ENCODE measurements at regions not wholly inside any gene's neighbourhood (a gene's known extent, or its start where the extent isn't known, plus 50 kb on each side); places are given as distances from the start of the nearest gene placed in this dataset.

DNA sequence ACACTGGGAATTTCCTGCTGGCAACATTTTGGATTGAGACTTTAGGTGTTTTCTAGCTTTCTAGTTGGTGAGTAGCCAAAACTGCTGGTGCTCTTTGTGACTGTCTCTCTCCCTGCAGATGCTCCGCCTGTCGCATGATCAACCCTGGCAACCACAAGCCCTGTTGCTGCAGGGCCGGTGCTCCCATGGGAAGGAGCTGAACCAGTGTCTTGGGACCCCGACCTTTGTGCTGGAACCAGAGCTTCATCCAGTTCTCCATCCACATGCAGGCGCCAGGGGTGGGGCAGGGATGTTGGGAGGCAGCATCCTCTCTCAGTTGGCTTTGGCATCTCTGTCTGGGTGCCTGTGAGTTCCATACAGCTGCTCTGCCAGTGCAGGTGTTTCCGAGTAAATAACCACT, 306.2 kb upstream of the MKI67 start:
- no peak for DNase-seq
- H3K9me3 Mint-ChIP-seq (ENCODE audit: unreplicated experiment): peaks cover 2% of the 10 kb centered on the region
- H3K4me1 Mint-ChIP-seq (ENCODE audit: low read depth, unreplicated experiment): no peaks in the 10 kb centered on the region

GRCh38 chr10:128435811-128436210, 309.6 kb upstream of the MKI67 start:
- Mint-ChIP-seq H3K27me3 (ENCODE audit: unreplicated experiment) (peaks cover 3% of the 10 kb centered on the region), H3K9me3 (ENCODE audit: unreplicated experiment) (peaks cover 2% of the 10 kb centered on the region), H3K27ac (ENCODE audit: unreplicated experiment) (no peak overlapping the region), H3K36me3 (ENCODE audit: unreplicated experiment) (no peaks in the 10 kb centered on the region), H3K4me1 (ENCODE audit: low read depth, unreplicated experiment) (peaks cover 2% of the 10 kb centered on the region), H3K4me3 (ENCODE audit: unreplicated experiment) (no peak overlapping the region)
- no peak for TF ChIP-seq CTCF (IDR thresholded peaks at IDR 0.05; ENCODE audit: partially characterized antibody, unreplicated experiment)
- DNase-seq: no peak

More for the DNA sequence above, 306.2 kb upstream of the MKI67 start:
- Mint-ChIP-seq H3K36me3 (ENCODE audit: unreplicated experiment) (no peaks in the 10 kb centered on the region), H3K4me3 (ENCODE audit: unreplicated experiment) (no peak overlapping the region), H3K27me3 (ENCODE audit: unreplicated experiment) (peaks cover 3% of the 10 kb centered on the region), H3K27ac (ENCODE audit: unreplicated experiment) (no peak overlapping the region)
- TF ChIP-seq CTCF (IDR thresholded peaks at IDR 0.05; ENCODE audit: partially characterized antibody, unreplicated experiment): no peak

DNA sequence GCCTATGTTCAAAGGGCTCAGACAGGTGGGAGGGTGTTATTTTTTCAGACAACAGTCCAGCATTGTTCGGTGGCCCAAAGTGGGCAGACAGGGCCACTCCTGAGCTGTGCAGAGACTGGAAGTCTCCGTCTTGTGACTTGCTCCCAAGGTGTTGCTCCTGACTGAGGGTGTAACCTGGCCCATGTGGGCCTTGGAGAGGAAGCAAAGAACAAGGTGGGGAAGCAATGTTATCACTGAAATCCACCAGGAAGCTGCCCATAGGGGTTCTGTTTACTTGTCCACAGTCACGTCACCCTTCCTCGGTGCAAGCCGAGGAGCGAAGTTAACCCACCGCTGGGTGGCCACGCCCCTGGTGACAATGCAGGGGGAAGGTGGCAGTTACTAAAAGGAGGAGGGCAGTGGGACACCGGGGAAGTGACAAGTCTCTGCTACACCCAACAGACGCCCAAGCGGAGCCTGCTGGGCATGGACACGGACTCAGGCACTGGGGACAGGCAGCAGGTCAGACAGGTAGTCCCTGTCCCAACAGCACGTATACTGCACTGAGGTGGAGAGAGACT, 311.6 kb upstream of the MKI67 start:
- H3K4me3 Mint-ChIP-seq (ENCODE audit: unreplicated experiment): no peak overlapping the region
- no peak for TF ChIP-seq CTCF (IDR thresholded peaks at IDR 0.05; ENCODE audit: partially characterized antibody, unreplicated experiment)

DNA sequence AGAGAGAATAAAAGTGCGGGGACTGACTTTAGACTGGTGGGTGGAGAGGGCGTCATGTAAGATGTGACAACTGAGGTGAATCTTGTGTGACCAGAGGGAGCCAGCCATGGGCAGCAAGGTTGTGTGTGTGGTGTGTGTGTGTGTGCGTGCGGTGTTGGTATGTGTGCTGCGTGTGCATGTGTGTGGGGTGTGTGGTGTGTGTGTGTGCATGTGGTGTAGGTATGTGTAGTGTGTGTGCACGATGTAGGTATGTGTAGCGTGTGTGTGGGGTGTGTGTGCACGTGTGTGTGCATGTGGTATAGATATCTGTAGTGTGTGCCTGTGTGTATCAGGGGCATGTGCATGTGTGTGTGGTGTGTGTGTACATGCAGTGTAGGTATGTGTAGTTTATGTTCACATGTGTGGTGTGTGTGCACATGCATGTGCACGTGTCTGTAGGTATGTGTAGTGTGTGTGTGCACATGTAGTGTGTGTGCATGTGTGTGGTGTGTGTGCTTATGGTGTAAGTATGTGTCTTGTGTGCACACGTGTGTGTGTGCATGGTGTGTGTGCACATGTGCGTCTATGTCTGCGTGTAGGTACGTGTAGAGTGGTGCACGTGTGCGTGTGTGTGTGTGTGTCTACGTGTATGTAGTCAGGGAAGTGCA, 312.3 kb upstream of the MKI67 start:
- Mint-ChIP-seq H3K27me3 (ENCODE audit: unreplicated experiment) (no peaks in the 10 kb centered on the region), H3K36me3 (ENCODE audit: unreplicated experiment) (peaks cover 6% of the 10 kb centered on the region), H3K9me3 (ENCODE audit: unreplicated experiment) (peaks cover 7% of the 10 kb centered on the region), H3K4me1 (ENCODE audit: low read depth, unreplicated experiment) (peaks cover 2% of the 10 kb centered on the region), H3K27ac (ENCODE audit: unreplicated experiment) (no peak overlapping the region), H3K4me3 (ENCODE audit: unreplicated experiment) (no peak overlapping the region)
- no peak for TF ChIP-seq CTCF (IDR thresholded peaks at IDR 0.05; ENCODE audit: partially characterized antibody, unreplicated experiment)
- no peak for DNase-seq

More for the DNA sequence above, 311.6 kb upstream of the MKI67 start:
- H3K9me3 Mint-ChIP-seq (ENCODE audit: unreplicated experiment): peaks cover 7% of the 10 kb centered on the region
- no peaks in the 10 kb centered on the region for H3K27me3 Mint-ChIP-seq (ENCODE audit: unreplicated experiment)
- H3K4me1 Mint-ChIP-seq (ENCODE audit: low read depth, unreplicated experiment): peaks cover 2% of the 10 kb centered on the region
- H3K27ac Mint-ChIP-seq (ENCODE audit: unreplicated experiment): no peak overlapping the region
- H3K36me3 Mint-ChIP-seq (ENCODE audit: unreplicated experiment): peaks cover 6% of the 10 kb centered on the region
- no peak for DNase-seq

- peak; percentile 65 for DNase-seq
Observed at GRCh38 chr10:128440513-128441160, 314.4 kb upstream of the MKI67 start.

More at GRCh38 chr10:128440513-128441160, 314.4 kb upstream of the MKI67 start:
- no peak overlapping the region for H3K27ac Mint-ChIP-seq (ENCODE audit: unreplicated experiment)
- H3K36me3 Mint-ChIP-seq (ENCODE audit: unreplicated experiment): peaks cover 6% of the 10 kb centered on the region
- TF ChIP-seq CTCF (IDR thresholded peaks at IDR 0.05; ENCODE audit: partially characterized antibody, unreplicated experiment): no peak
- H3K4me3 Mint-ChIP-seq (ENCODE audit: unreplicated experiment): no peak overlapping the region
- peaks cover 2% of the 10 kb centered on the region for H3K4me1 Mint-ChIP-seq (ENCODE audit: low read depth, unreplicated experiment)
- H3K27me3 Mint-ChIP-seq (ENCODE audit: unreplicated experiment): no peaks in the 10 kb centered on the region
- peaks cover 7% of the 10 kb centered on the region for H3K9me3 Mint-ChIP-seq (ENCODE audit: unreplicated experiment)
